ENCODE measurements at regions not wholly inside any gene's neighbourhood (a gene's known extent, or its start where the extent isn't known, plus 50 kb on each side); places are given as distances from the start of the nearest gene placed in this dataset.

DNA sequence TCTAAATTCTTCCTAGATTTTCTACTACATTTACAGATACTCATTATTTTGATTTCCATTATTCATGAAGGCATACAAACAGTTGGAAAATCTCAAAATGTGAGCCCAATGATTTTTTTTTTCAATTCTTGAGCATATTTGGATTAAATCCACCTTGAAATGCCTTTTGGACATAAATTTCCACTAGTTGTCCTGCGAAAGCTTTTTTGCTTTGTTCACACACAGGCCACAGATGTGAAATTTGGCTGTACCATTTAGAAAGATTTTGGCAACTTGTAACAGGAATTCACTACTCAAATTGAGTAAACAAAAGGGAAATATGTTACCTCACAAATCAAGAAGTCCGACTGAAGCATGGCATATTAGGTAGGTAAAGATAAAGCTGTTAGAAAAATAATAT lies 1631.0 kb downstream of the CDH8 start:
- TF ChIP-seq EZH2 (IDR thresholded peaks at IDR 0.05; ENCODE audit: insufficient read depth, poor library complexity, severe bottlenecking) (no peak), EZH2phosphoT487 (IDR thresholded peaks at IDR 0.05; ENCODE audit: insufficient read depth, low read depth) (no peak)
